Stomach smooth muscle (tissue), 2 donors: ENCODE measurements at regions not wholly inside any gene's neighbourhood (a gene's known extent, or its start where the extent isn't known, plus 50 kb on each side); places are given as distances from the start of the nearest gene placed in this dataset.

Experiments used
- H3K27ac ChIP-seq: one replicate; pipeline ENCODE4 v1.7.0; 2013; ENCODE audit warnings: mild to moderate bottlenecking, low read length, inconsistent platforms
- H3K27me3 ChIP-seq, 2 donors: one replicate each; pipeline ENCODE4 v1.7.0; 2013; ENCODE audit warnings: low read length in 2 of 2; ENCODE audit not compliant: insufficient read depth in 2 of 2, control insufficient read depth in 1 of 2
- H3K36me3 ChIP-seq, 2 donors: one replicate each; pipeline ENCODE4 v1.7.0; 2013; ENCODE audit warnings: low read length in 2 of 2; ENCODE audit not compliant: control insufficient read depth in 2 of 2, insufficient read depth in 2 of 2
- H3K4me1 ChIP-seq: one replicate; pipeline ENCODE4 v1.7.0; 2013; ENCODE audit warnings: low read length; ENCODE audit not compliant: control insufficient read depth, insufficient read depth
- H3K4me3 ChIP-seq, 2 donors: one replicate each; pipeline ENCODE4 v1.7.0; 2013; ENCODE audit warnings: low read length in 2 of 2
- H3K9ac ChIP-seq, 2 donors: one replicate each; pipeline ENCODE4 v1.7.0; 2013; ENCODE audit warnings: low read length in 2 of 2, mild to moderate bottlenecking in 1 of 2
- H3K9me3 ChIP-seq, 2 donors: one replicate each; pipeline ENCODE4 v1.7.0; 2013; ENCODE audit warnings: low read length in 2 of 2; ENCODE audit not compliant: control insufficient read depth in 2 of 2
- donor health status: healthy.
- donor health status: Pancreatic carcinoma.

GRCh38 chr17:73938706-73939105 is 264.8 kb upstream of the RPL38 start:
- Histone ChIP-seq H3K9me3 (no peaks in the 10 kb centered on the region), H3K4me1 (no peaks in the 10 kb centered on the region), H3K27me3 (peaks cover 0 to 2% of the 10 kb centered on the region in 2 donors), H3K27ac (no peak overlapping the region), H3K36me3 (no peaks in the 10 kb centered on the region), H3K9ac (no peak overlapping the region), H3K4me3 (no peak overlapping the region)

GRCh38 chr17:73939806-73940205 is 263.7 kb upstream of the RPL38 start:
- no peaks in the 10 kb centered on the region for H3K36me3 ChIP-seq
- H3K4me3 ChIP-seq: no peak overlapping the region
- H3K4me1 ChIP-seq: no peaks in the 10 kb centered on the region
- H3K9me3 ChIP-seq: no peaks in the 10 kb centered on the region
- no peak overlapping the region for H3K9ac ChIP-seq
- no peak overlapping the region for H3K27ac ChIP-seq
- H3K27me3 ChIP-seq: peaks cover 0 to 2% of the 10 kb centered on the region in 2 donors

- Histone ChIP-seq H3K27ac (no peak overlapping the region), H3K4me3 (no peak overlapping the region), H3K9ac (no peak overlapping the region), H3K9me3 (no peaks in the 10 kb centered on the region), H3K36me3 (no peaks in the 10 kb centered on the region), H3K27me3 (peaks cover 0 to 2% of the 10 kb centered on the region in 2 donors), H3K4me1 (no peaks in the 10 kb centered on the region)
Observed at GRCh38 chr17:73940511-73940910, 263.0 kb upstream of the RPL38 start.

- Histone ChIP-seq H3K27me3 (peaks cover 2% of the 10 kb centered on the region in 2 donors), H3K9ac (no peak overlapping the region), H3K9me3 (no peaks in the 10 kb centered on the region), H3K4me1 (no peaks in the 10 kb centered on the region), H3K27ac (no peak overlapping the region), H3K4me3 (no peak overlapping the region), H3K36me3 (no peaks in the 10 kb centered on the region)
Observed at GRCh38 chr17:73941919-73942530, 261.5 kb upstream of the RPL38 start.

- H3K4me1 ChIP-seq: no peaks in the 10 kb centered on the region
- no peaks in the 10 kb centered on the region for H3K9me3 ChIP-seq
- no peaks in the 10 kb centered on the region for H3K36me3 ChIP-seq
- H3K9ac ChIP-seq: no peak overlapping the region
- H3K27ac ChIP-seq: no peak overlapping the region
- H3K27me3 ChIP-seq: peaks cover 2% of the 10 kb centered on the region in 2 donors
- no peak overlapping the region for H3K4me3 ChIP-seq
Observed at GRCh38 chr17:73942703-73943415, 260.6 kb upstream of the RPL38 start.

- Histone ChIP-seq H3K9me3 (no peaks in the 10 kb centered on the region), H3K27ac (no peak overlapping the region), H3K27me3 (peaks cover 5 to 6% of the 10 kb centered on the region in 2 donors), H3K9ac (no peak overlapping the region), H3K36me3 (no peaks in the 10 kb centered on the region), H3K4me3 (no peak overlapping the region), H3K4me1 (no peaks in the 10 kb centered on the region)
Observed at GRCh38 chr17:73943416-73944110, 259.9 kb upstream of the RPL38 start.

- H3K27ac ChIP-seq: no peak overlapping the region
- H3K4me1 ChIP-seq: no peaks in the 10 kb centered on the region
- H3K27me3 ChIP-seq: peaks cover 5 to 7% of the 10 kb centered on the region in 2 donors
- H3K9ac ChIP-seq: no peak overlapping the region
- no peak overlapping the region for H3K4me3 ChIP-seq
- H3K36me3 ChIP-seq: no peaks in the 10 kb centered on the region
- no peaks in the 10 kb centered on the region for H3K9me3 ChIP-seq
Observed at GRCh38 chr17:73944366-73944765, 259.1 kb upstream of the RPL38 start.

GRCh38 chr17:73947281-73947965 is 256.1 kb upstream of the RPL38 start:
- H3K36me3 ChIP-seq: no peaks in the 10 kb centered on the region
- no peak overlapping the region for H3K27ac ChIP-seq
- no peak overlapping the region for H3K4me3 ChIP-seq
- H3K9ac ChIP-seq: no peak overlapping the region
- H3K4me1 ChIP-seq: peaks cover 5% of the 10 kb centered on the region
- H3K27me3 ChIP-seq: peaks cover 18 to 24% of the 10 kb centered on the region in 2 donors
- no peaks in the 10 kb centered on the region for H3K9me3 ChIP-seq

- no peak overlapping the region for H3K9ac ChIP-seq
- H3K4me1 ChIP-seq: peaks cover 7% of the 10 kb centered on the region
- H3K4me3 ChIP-seq: no peak overlapping the region
- H3K27me3 ChIP-seq: peaks cover 23 to 27% of the 10 kb centered on the region in 2 donors
- H3K36me3 ChIP-seq: no peaks in the 10 kb centered on the region
- no peak overlapping the region for H3K27ac ChIP-seq
- H3K9me3 ChIP-seq: no peaks in the 10 kb centered on the region
Observed at GRCh38 chr17:73947966-73948355, 255.5 kb upstream of the RPL38 start.

GRCh38 chr17:73949903-73950592 is 253.4 kb upstream of the RPL38 start:
- H3K9me3 ChIP-seq: no peaks in the 10 kb centered on the region
- H3K4me1 ChIP-seq: peaks cover 7% of the 10 kb centered on the region
- peaks cover 33 to 42% of the 10 kb centered on the region in 2 donors for H3K27me3 ChIP-seq
- H3K4me3 ChIP-seq: no peak overlapping the region
- no peak overlapping the region for H3K27ac ChIP-seq
- no peaks in the 10 kb centered on the region for H3K36me3 ChIP-seq
- no peak overlapping the region for H3K9ac ChIP-seq
